Fibroblast of upper back skin (primary cell): ENCODE measurements at regions not wholly inside any gene's neighbourhood (a gene's known extent, or its start where the extent isn't known, plus 50 kb on each side); places are given as distances from the start of the nearest gene placed in this dataset.
"Not testable (repeated sequence)": the region's sequence is repeated elsewhere in the genome, so short reads cannot be mapped to it uniquely, and the experiment has no call there.

Source experiments
- DNase-seq: peaks from one replicate; pipeline ENCODE4 v3.0.0-alpha.2; 2013

DNA sequence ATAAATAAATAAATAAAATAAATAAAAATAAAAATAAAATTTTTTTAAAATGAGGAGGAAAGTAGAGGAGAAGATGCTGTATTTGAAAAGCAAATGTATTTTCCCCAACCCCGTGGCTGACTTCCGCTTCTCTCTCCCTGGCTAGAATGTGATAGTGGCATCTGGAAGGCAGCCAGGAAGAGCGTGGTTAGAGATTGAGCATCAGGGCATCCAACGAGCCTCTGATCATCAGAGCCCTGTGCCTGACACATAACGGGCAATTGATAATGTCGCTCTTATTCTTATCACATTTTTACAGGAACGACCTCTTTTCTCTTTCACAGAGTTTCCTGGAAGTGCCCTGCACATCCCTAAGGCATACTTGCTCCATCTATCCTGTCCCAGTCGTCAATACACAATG is 496.9 kb upstream of the TMEM132C start:
- no peak for DNase-seq

DNA sequence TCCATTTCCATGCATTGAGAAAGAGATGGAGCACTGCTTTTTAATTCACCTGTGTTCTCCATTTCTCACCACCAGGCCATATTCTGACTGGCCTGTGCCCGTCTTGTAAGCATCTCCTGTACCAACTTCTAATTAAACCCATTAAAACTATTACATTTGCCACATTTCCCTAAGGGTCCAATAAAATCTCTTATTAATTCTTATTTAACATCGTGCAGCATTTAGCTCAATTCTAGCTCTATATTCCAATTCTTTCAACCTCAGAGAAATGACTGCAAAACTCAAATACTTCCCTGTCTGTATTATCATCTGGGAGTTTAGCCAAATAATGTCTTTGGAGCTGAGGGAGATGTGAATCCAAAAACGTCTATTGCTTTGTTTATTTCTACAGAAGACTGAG is 495.4 kb upstream of the TMEM132C start:
- no peak for DNase-seq

DNA sequence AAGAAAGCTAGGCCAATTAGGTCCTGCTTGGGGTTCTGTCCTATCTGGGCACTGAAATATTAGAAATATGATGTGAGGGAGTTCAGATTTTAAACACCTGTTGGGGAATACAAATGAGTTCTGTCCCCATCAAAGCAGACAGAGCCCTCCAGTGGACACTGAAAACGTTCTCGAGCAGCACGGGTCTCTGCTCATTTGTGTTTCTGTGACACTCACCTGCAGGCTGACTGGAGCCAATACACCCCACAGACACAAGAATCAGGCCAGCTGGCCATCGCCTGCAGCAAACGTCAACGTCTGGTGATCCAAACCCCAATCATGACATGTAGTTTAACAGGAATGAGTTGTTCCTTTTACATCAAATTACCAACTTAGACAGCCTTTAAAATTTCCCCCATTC is 493.4 kb upstream of the TMEM132C start:
- DNase-seq, result no peak

DNA sequence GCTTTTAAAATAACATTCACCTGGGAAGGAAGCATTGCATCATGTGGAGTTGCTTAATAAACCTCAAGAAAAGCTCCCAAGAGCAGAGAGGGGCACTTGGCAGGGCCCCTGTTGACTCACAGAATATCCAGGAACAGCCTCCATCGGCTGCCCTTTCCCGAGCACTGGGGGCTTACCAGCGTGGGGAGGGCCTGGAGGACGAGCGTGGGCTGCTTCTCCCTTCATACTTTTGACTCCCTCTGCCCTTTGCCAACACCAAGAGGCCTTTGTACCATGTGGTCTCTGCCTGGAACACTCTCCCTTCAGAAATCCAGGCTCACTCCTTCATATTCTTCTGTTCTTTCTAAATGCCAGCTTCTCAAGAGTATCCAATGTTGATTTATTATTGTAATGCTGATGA is 492.1 kb upstream of the TMEM132C start:
- DNase-seq, result peak; percentile 8

DNA sequence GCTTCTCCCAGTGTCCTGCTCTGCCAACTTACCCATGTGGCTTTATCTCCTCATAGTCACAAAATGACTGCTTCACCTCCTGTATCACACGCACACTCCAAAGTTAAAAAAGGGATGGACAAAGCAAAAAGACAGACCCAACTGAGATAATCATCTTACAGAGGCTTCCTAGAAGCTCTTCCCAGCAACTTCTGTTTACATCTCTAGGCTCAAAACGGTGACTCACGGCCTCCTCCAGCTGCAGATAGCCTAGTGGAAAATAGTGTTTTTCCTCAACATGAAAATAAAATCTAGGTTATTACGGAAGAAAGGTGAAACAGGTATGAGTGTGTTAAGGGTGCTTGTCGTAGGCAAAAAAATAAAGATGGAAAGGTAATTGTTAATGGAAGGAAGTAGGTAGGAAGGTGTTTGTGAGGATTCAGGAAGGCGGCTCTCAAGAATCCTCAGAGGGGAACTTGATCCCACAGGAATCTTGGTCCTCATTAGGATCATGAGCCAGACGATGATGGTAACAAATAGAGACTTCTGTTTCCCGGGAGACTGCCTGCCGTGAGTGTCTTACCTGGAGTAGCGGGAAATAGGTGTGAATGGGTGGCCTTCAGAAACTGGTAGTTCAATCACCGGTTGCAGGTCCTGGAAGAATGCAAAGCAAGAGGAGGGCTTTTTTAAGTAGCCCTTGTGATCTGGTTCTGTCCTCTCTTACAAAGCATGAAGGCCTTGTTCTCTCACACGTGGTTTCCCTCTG is 487.5 kb upstream of the TMEM132C start:
- no peak for DNase-seq

DNA sequence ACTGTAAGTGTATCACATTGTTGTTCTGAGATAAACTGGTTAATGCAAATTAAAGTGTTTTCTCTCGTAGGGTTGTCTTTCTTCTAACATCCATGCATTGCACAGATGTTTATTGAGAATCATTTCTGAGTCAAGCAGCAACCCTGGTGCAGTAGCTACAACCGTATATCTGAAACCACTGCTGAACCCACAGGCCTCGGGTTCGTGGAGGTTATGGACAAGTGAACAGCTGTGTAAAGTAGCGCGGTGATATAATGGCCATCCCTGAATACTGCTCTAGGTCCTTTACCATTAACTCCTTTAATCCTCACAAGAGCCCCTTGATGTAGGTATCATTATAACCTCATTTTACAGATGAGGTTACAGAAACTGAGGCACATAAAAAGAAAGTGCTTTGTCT is 486.1 kb upstream of the TMEM132C start:
- DNase-seq, result no peak

DNA sequence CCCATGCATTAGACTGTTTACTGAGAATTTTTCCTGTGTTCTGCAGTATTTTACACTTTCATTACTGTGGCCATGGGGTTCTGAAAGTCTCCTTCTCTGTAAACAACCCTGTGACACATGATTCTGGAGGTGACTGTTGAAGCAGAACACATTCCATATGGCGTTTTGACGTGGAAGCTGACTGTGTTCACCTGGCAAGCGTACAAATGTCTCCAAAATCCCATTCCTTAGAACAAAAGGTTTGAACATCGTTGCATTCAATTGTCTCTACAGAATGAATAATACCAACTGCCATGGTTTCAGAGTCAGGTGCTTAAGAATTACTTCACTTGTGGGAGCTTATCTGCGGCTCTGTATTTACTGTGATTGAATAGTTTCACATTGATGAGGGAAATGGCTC is 485.6 kb upstream of the TMEM132C start:
- DNase-seq, result no peak

DNA sequence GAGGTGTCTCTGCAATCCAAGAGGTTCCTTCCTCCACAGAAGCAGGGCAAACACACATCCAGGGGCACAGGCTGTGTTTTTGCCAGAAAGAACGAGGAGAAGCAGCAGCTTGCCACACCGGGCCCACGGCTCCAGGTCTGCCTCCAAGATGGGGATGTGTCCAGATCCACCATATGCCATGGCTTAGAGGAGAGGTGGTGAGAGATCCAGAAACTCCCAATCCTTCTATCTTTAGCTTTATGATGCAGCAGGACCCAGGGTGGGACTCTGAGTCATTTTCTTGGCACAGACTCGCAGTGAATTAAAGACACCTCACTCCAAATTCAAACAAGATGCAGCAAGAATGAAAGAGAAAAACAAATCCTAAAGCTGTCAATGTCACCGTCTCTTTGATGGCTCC is 481.4 kb upstream of the TMEM132C start:
- peak; percentile 90 for DNase-seq

DNA sequence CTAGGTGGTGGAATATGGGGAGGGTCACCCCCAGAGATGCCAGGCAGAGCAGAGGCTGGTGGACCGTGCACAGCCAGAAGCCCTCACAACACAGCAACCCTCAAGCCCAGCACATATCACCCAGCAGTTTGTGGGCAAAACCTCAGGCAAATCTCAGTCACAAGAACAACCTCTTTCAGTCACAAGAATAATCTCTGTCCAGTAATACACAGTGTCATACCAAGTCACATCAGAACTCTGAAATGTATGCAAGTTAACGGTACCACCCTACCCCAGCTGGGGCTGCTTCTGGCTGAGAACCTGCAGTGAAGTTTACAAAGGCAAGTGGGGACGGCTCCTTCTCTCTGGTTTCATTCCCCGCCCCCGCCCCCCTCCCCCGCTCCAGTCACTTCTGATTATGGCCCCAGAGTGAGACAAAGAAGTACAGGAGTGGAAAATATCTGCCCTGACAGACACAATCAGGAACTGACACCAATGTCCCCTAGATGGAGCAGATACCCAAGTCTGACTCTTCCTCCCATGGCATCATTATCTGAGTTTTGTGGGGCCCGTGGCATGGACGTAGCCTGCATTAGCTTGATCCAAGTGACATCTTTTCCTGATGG is 480.9 kb upstream of the TMEM132C start:
- no peak for DNase-seq

DNA sequence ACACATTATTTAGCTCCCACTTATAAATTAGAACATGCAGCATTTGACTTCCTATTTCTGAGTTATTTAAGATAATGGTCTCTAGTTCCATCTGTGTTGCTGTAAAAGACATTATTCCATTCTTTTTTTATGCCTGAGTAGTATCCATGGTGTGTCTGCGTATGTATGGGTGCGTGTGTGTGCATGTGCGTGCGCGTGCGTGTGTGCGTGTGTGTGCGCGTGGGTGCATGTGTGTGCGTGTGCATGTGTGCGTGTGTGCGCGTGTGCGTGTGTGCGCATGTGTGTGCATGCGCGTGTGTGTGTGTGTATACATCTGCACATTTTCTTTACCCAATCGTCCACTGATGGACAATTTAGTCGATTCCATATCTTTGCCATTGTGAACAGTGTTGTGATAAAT is 479.4 kb upstream of the TMEM132C start:
- DNase-seq, result no peak

DNA sequence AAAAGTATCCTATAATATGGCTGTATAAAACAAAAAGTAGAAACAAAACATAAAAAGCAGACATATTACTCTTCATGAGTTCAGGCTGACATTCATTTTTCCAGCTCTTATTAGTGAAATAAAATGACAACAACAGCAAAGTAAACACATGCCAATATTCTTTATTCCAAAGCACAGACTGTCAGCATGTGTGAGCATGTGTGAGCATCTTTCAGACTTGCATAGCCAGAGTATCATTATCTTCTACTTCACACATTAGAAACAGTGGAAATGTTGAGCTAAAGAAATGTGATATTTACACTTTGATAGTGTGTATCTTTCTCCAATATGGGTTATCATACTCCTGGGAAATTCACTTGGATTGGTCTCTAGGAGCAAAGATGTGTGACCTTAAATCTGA is 476.6 kb upstream of the TMEM132C start:
- no peak for DNase-seq

DNA sequence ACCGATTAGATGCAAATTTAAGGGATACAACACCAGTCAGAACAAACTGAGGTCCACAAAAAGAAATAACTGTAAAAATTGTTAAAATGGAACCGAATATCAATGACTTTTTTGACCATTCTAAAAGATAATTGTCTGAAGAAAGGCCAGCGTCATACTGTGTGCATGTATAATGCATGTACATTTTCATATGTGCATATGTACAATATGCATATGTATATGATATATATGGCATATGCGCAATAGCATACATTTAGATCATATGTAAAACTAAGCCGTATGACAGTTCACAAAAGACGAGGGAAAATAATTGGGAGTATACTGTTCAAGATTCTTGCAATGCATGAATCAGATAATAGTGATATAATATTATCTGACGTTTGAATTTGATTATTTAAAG is 475.8 kb upstream of the TMEM132C start:
- no peak for DNase-seq

DNA sequence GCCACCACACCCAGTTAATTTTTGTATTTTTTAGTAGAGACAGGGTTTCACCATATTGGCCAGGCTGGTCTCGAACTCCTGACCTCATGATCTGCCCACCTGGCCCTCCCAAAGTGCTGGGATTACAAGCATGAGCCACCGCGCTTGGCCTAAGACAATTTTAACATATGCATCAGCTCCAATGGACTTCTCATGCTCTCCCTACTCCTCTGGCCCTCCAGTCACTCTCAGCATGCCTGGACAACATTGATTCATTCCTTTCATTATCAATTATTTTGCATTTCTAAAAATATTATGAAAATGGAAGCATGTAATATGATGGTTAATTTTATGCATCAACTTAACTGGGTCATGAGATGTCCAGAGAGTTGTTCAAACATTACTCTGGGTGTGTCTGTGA is 469.1 kb upstream of the TMEM132C start:
- no peak for DNase-seq

DNA sequence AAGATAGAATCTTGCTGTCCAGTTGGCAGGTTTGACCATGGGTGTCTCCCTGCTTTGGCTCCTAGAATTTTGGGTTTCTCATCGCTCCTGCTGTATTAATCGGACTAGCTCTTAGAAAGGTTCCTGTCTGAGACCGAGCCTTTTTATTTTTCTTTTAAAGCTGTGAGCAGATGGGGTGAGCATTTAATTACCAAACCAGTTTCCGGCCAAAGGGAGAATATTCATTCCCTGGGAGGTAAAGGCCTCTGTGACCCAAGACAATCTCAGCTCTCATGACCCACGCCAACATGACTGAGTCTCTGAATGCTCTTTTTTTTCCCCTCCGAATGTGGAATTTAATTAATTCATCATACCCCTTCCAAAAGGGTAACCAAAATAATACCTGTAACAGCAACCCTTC is 464.7 kb upstream of the TMEM132C start:
- DNase-seq, result no peak

DNA sequence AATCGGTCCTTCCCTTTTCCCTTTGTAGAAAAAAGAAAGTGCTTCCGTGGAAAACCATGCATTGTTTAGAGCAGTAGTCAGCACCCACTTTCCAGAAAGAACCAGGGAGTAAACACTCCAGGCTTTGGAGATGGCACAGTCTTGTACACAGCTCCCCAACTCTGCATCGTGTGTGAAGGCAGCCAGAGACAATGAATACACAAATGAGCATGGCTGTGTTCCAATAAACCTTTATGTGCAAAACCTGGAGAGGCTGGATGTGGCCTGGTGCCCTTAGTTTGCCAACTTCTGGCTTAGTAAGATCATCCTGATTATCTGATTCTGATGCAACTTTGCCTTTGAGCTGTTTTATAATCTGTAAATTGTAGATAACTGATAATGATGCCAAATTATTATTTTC is 463.4 kb upstream of the TMEM132C start:
- DNase-seq, result peak; percentile 17

DNA sequence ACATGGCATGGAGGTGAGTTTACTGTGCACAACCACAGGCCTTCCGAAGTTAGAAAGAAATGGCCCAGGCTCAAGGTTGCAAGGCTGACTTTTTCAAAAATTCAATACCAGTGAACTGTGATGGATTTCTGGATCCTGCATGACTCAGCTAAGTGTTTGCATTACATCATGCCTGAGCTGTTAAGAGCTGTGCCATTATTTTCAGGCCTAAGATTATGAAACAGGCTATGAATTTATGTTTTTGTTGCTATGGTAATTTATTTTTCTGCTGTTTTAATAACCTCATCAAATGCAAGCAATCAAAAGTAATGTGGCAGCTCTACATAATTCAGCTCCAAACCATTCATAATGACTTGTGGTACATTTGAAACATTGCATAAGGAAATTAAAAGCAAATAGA is 457.7 kb upstream of the TMEM132C start:
- peak; percentile 83 for DNase-seq

DNA sequence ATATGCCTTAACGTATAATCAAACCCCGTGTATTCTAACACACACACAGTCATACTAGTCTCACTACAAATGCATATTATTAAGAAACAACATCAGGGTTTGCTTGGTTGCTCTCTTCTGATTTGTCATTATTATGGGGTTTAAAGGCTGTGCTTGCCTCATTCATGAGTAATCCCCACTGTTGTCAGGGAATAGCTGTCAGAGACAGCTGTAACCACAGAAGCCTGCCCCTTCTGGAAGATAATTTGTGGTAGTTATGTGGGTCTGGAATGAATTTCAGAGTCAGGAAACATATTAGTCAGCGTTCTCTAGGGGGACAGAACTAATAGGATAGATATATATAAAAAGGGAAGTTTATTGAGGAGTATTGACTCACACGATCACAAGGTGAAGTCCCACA is 456.9 kb upstream of the TMEM132C start:
- peak; percentile 99 for DNase-seq

DNA sequence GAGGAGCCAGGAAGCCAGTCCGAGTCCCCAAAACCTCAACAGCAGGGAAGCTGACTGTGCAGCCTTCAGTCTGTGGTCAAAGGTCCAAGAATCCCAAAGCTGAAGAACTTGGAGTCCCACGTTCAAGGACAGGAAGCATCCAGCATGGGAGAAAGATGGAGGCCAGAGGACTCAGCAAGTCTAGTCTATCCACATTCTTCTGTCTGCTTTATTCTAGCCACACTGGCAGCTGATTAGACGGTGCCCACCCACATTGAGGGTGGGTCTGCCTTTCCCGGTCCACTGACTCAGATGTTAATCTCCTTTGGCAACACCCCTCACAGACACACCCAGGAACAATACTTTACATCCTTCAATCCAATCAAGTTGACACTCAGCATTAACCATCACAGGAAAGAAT is 456.5 kb upstream of the TMEM132C start:
- DNase-seq, result not testable (repeated sequence)

DNA sequence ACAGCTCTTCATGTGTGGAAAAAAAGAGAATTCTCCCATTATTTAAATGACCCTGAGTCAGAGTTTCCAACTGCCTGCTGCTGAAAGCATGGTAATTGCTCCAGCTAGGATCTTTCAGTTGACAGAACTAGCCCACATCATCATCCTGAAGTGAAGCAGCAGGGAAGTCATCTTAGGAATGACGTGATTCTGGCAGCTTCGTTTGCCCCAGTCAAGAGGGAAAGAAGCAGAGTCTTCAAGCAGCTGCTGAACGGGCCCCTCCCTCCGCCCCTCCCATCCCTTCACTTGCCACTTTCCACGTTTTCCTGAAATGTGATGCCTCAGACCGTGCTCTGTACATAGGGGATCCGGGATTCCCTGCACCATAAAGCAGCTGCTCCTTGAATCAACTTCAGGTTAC is 455.0 kb upstream of the TMEM132C start:
- DNase-seq, result peak; percentile 94

DNA sequence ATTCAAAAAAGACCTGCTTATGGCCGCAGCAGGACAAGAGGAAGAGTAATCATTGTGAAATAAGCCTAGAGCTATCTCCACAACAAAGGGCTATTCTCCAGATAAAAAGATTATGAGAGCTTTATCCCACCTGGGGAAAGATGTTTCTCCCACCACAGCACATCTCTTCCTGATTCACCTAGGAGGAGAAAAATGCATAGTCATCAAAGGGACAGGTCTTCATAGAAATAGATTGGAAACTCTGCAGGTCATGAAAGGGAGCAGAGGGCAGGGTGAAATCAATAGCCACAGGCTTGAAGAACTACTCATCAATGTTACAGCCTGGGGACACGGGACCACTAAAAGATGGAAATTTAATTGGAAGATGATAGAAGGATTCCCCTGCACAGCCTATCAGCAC is 453.8 kb upstream of the TMEM132C start:
- DNase-seq, result no peak

DNA sequence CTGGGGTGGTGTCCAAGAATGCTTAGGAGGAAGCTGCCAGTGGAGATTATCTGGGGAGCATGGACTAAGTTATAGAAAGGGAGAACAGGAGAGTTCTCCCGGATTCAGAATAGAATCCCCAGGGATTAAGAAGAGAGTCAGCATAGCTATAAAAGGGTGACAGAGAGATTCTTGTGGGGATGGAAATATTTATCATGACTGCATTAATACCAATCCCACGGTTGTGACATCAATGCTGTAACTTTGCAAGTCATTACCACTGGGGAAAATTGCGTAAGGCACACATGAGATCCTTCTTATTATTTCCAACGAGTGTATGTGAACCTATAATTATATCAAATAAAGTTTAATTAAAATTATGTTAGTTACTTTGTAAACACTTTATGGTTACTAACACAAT is 447.9 kb upstream of the TMEM132C start:
- peak; percentile 26 for DNase-seq

DNA sequence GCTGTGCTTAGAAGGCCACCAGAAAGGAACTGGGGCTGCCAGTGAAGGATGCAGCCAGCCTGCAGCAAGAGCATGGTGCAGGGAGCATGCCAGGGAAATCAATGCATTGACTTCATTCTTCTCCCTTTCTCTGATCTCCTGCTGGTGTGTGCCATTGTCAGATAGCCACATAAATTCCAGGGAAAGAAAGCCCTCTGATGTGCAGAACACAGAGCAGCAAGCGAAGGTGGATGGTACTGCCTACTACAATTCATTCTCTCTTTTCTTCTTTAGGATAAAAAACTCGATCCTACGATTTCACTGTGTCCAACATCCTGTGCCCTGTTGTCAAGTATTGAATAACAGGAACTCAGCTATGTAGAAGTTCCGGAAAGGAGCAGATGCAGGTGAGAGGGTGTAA is 446.7 kb upstream of the TMEM132C start:
- no peak for DNase-seq

DNA sequence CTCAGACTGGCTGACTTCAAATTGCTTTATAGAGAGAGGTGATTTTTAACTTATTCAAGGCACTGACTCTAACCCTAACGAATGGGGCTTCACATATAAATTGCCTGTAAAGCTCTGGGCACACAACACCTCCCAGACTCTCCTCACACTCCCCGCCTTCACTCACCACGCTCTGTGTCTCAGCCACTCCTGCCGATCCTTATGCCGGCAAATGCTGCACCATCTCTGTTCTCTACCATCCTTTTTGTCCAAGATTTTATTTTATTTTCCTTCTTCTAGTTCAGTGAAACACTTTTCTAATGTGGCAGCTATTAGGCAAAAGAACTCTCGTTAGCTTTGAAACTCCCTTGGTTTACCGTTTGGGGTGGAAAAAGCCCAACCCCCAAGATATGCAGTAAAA is 446.1 kb upstream of the TMEM132C start:
- DNase-seq, result no peak

DNA sequence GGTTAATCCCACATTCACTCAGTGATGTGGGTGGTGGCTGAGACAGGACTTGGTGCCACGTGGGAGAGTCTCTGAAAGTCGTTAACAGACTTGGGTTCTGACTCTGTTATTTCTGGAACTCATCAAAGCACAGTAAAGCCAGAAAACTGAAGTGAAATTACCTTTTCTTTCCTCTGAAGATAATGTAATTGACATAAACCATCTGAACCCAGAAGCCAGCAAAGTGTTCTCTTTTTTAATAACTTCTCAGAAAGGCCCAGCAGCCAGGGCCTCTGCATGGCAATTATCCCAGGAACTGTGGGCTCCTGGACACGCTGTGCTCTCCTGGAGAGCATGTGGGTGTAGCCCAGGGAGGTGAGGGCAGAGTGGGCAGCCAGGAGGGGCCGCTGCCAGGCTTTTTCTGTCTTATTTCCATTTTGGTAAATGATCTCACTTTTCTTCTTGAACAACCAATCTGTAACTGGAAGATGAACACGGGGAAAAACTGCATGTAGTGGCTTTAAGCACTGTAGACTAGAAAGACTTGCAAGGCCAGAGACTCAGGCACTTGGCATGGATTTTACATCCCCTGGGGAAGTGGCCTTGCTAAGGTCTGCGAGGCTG is 444.1 kb upstream of the TMEM132C start:
- DNase-seq, result no peak

DNA sequence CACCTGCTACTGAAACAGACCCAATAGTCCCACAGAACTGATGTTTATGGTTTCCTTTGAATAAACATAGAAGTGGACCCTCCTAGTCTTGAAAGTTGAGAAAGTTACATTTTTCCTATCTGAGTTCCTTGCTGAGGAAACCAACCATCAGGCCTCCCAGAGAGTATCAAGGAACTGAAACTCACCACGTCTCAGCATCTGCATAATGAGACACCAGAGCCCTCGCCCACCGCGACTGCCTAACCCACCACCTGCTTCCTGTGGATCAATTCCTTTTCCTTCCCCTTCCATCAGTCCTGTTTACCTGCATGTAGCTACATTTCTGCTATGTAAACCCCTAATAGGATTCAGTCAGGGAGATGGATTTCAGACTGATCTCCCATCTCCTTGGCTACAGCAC is 443.2 kb upstream of the TMEM132C start:
- DNase-seq, result no peak
